NCI-H2171 treated with DMSO at 0.1 percent for 48 hours (cell line): ENCODE measurements at regions not wholly inside any gene's neighbourhood (a gene's known extent, or its start where the extent isn't known, plus 50 kb on each side); places are given as distances from the start of the nearest gene placed in this dataset.

Source experiments
- DNase-seq: peaks from one replicate; lab custom pipeline; 2025; lab: John Stamatoyannopoulos, UW

DNA sequence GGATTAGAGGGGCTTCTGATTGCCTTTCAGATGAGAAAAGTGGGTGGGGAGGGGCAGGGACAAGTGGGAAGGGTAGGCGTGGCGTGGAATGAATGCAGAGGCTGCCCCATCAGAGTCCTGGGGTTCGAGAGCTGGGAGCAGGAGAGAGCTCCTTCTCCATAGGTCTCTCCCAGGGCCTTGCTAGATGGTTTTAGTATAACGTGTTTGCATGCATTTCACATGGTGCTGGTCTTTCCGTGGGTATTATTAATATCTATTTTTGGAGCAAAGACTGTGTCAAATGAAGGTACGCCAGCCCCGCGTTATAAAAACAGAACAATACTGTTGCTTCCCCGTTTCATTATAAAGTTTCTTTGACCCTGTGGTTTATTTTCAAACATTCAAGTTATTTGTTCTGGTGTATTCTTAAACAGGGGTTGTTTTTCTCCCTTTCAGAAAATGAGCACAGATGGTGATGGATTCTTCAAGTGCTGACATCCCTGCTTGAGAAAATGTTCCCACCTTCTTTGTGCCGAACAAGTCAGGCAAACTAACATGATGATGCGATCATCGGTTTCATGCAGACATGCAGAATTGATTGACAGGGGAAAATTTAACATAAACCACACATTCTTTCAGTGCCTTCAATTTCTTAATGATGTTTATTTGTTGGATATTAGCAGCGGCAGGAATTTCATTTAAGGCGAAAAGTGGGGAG, 62.1 kb upstream of the ZNF536 start:
- peak; percentile 91 for DNase-seq

DNA sequence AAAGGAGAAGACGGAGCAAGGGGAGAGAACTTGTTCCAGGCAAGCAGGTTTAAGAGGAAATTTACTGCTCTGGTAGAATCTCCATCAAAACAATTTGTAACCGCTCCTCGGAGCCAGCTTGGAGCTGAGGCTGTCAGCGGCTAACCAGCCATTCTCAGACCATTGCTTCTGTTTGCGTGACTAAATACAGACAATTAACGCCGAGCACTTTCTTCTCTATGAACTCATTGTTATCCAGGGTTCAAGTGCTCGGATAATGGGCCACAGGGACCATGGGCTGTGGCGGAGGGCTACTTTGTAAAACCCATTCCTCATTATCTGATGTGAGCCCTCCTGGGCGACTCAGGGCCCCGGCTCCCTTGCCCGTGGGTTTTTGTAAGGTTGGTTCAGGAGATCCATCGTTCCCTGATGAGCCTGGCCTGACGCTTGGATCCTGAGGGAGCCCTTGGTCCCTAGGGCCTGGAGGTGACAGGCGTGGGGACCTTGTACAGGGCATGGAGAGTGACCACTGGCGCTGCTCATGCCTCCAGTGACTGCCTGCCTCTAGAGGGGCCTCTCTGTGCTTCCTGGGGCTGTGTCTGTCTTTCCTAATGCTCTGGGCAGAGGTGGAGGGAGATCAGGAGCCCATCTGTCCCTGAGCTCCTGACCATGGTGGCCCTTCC, 61.5 kb upstream of the ZNF536 start:
- no peak for DNase-seq

DNA sequence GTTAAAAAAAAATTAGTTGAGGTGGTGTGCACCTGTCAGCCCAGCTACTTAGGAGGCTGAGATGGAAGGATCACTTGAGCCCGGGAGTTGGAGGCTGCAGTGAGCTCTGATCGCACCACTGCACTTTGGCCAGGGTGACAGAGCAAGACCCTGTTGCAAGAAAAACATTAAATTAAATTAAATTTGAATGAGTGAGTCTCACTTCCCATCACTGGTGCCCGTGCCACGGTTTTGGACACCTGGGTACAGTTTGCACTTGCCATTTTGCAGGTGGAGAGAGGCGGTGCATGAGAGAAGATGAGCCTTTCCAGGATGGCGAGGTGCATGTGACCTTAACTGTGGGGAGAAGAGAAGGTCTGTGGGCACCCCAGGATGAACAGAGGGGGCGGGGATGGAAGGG, 60.3 kb upstream of the ZNF536 start:
- DNase-seq: no peak

DNA sequence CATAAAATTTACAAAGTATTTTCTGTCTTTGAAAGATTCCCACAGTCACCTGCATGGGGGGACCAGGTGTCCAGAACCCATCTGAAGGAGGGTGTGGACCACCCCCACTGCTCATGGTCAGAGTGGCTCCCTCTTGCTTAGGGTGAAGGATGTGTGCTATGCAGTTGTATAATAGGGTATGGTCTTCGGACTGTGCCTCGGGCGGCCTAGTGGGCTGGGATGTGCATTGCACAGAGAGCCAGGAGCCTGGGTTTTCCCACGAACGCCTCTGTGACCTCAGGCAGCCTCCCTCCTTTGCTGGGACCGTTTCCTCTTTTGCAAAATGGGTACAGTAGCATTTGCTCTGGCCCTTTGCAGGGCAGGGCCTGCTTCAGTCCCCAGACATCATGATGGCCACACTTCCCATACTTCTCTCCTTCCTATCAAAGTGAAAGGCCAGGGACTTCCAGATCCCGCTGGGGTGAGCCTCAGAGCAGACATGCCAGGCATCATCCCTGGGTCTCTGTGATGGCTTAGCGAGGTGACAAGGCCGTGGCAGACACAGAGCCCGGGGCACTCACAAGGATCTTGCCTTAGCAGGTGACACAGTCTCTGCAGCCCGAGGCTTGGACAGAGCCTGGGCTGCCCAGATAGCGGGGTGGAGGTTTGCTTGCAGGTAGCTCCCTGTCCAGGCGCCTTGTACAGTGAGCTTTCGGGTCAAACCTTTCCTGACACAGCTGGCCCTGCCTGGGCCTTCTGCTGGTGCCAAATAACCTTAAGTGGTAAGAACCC, 59.4 kb upstream of the ZNF536 start:
- no peak for DNase-seq

- no peak for DNase-seq
Observed at GRCh38 chr19:30313353-30313750, 58.8 kb upstream of the ZNF536 start.

DNA sequence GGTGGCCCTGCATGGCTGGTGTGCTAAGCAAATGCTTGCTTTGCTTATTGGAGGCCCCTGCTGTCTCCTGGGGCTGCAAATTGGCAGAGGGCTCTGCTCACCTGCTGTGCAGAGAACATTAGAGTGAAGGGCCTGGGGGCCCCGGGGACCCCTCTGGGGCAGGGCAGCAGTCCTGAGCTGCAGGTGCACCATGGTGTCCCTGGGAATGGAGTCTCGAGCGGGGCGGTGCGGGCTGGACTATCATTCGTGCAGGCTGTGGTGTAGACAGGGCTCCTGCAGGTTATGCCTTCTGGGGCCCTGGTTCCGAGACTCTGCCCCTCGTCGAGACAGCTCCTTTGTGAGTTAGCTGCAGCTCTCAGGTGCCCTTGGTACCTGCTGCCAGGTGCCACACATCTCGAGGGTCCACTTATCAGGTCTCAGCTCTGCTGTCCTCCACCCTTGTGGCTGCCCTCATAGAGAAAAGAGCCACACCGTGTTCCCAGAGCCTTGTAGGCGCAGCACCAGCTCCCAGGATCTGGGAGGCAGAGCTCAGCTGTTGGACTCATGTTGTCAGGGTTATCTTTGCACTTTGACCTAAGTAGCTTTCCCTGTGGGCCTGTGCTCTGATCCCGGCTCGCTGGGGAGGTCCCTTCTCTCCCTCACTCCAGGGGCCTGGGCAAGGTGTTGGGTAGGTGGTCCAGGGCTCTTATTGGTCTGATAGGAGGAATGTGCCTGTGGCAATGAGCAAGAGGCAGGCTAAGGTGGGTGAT, 58.0 kb upstream of the ZNF536 start:
- DNase-seq: no peak

DNA sequence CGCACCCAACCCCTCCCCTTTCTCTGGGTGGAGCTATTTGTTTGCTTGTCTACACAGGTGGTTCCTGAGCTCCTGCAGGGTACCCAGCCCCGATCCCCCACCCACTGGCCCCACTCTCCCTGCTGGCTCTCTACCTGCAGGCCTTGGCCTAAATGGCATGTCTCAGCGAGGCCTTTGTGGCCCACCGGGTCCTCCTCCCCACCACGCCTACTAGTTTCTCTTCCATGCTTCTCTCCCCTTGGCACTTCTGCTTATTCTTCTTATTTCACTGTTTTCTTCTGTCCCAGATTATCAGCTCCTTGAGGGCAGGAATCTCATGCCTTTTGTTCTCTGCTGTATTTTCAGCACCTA, 57.4 kb upstream of the ZNF536 start:
- DNase-seq: no peak

- DNase-seq: no peak
Observed at GRCh38 chr19:30315159-30315558, 57.0 kb upstream of the ZNF536 start.

DNA sequence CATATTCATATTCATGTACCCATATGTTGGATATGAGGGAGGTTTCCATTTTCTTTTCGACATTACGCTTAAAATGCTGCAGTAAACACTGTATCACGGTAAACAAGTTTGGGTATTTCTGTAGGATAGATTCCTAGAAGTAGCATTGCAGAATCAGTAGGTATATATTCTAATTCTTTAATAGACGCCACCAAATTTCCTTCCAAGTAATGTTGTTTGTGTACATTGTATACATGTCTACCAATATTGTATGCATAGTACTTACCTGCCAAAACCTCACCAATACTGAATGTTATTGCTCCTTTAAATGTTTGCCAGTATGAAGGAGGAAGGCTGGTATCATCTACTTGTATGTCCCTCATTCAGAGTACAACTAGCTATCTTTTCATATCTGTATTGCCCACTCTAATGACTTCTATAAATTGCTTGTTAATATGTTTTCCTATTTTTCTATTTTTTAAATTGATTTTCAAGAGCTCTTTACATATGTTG, 56.1 kb upstream of the ZNF536 start:
- DNase-seq: no peak

- DNase-seq: no peak
Observed at GRCh38 chr19:30316560-30317106, 55.6 kb upstream of the ZNF536 start.

DNA sequence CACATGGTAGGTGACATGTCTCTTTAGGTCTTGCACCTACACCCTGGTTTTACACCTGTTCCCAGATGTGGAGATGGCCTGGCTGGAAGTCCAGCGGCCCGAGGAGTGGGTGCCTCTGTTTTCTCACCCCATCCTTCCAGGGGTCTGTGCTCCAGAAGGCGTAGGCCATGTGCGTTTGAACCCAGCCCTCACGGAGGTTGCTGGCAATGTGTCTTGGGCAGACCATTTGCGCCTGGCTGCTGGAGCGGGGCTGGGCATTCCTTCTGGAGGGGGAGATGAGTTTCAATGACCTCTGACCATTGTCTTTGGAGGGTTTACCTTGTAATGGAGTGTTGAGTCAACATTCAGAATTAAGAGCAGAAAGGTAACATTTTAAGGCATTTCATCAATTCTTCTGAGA, 54.8 kb upstream of the ZNF536 start:
- DNase-seq: no peak

DNA sequence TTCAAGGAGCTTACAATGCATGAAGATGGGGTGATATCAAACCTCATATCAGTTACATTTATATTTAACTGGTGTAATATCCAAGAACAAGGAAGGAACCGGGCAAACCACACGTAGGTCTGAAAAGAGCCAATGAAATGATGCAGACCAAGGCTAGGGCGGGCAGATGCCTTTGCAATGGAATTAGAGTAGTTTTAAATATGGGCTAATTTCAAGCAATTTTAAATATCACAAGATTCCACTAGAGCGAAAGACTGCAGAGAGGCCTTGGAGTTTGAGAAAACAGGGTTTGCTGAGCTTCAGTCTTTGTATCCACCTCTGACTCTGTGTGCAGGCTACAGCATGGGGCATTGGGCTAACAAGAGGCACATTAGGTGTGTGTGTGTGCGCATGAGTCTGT, 53.9 kb upstream of the ZNF536 start:
- no peak for DNase-seq

- no peak for DNase-seq
Observed at GRCh38 chr19:30318936-30319335, 53.2 kb upstream of the ZNF536 start.

- no peak for DNase-seq
Observed at GRCh38 chr19:30319411-30319810, 52.8 kb upstream of the ZNF536 start.

- peak; percentile 5 for DNase-seq
Observed at GRCh38 chr19:30319876-30320275, 52.3 kb upstream of the ZNF536 start.

- no peak for DNase-seq
Observed at GRCh38 chr19:30320466-30320865, 51.7 kb upstream of the ZNF536 start.

GRCh38 chr19:30320916-30321315, 51.3 kb upstream of the ZNF536 start:
- no peak for DNase-seq
